ENCODE measurements at regions not wholly inside any gene's neighbourhood (a gene's known extent, or its start where the extent isn't known, plus 50 kb on each side); places are given as distances from the start of the nearest gene placed in this dataset.

DNA sequence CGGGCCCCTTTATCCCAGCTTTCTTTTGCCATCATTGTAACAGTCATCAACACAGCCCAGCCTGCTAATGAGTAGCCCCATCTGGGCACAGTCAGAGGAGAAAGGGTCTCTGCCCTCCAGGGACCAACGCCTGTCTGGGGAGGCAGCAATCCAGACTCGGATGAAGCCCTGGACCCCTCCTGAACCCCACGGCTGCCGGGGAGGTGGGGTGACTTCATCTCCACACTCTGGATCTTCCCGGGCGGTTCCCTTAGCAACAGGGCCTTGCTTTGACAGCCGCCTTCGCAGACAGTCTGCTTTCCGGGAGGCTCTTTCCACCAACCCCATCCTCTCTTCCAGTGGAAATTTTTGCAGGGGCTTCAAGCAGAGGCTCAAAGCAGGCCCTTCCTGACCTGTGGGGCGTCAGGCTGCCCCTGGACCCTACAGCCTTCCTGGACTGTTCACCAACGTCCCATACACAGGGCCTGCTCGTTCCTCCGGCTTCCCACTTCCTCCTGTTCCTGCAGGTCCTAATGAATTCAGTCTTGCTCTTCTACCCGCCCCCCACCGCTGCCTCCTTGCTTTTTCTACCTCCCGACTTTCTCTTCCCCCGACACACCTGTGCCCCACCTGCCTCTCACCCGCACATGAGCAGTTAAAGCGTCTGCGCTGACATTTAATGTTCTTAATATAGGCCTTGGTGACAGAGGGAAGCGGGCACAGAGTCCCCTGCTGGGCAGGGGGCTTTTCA lies 161.7 kb upstream of the MVB12B start:
- Histone ChIP-seq H3K4me1 (ENCODE audit: insufficient read depth, poor library complexity, severe bottlenecking) (no peaks in the 10 kb centered on the region), H3K27ac (ENCODE audit: poor library complexity, severe bottlenecking) (no peak overlapping the region), H3K9me3 (ENCODE audit: severe bottlenecking) (no peaks in the 10 kb centered on the region), H3K4me3 (ENCODE audit: severe bottlenecking) (no peak overlapping the region), H3K36me3 (ENCODE audit: low read depth) (no peaks in the 10 kb centered on the region), H3K27me3 (ENCODE audit: insufficient read depth, poor library complexity, severe bottlenecking) (peaks cover 9% of the 10 kb centered on the region)
- ATAC-seq (ENCODE audit: low read depth) (no peak), DNase-seq (ENCODE audit: low spot score) (no peak)
- TF ChIP-seq, protein P1, sequence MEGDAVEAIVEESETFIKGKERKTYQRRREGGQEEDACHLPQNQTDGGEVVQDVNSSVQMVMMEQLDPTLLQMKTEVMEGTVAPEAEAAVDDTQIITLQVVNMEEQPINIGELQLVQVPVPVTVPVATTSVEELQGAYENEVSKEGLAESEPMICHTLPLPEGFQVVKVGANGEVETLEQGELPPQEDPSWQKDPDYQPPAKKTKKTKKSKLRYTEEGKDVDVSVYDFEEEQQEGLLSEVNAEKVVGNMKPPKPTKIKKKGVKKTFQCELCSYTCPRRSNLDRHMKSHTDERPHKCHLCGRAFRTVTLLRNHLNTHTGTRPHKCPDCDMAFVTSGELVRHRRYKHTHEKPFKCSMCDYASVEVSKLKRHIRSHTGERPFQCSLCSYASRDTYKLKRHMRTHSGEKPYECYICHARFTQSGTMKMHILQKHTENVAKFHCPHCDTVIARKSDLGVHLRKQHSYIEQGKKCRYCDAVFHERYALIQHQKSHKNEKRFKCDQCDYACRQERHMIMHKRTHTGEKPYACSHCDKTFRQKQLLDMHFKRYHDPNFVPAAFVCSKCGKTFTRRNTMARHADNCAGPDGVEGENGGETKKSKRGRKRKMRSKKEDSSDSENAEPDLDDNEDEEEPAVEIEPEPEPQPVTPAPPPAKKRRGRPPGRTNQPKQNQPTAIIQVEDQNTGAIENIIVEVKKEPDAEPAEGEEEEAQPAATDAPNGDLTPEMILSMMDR (IDR thresholded peaks at IDR 0.05; ENCODE audit: poor library complexity, severe bottlenecking): no peak

DNA sequence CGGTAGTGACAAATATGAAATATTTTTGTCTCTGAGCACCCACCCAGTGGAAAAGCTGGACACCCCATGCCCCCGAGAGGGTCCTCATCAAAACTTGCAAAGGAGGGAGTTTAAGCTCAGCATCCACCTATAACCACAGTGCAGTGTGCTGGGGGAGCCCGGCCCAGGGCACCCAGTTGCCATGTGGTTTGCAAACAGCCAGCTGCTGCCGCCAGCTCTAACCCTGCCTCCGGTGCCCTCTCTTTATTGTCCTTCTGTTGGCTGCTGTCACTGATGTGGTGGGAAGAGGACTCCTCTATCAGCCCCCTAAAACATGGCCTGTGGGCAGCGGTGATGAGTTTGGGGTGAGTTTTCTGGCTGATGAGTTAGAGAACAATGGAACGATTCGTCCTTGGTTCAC lies 160.9 kb upstream of the MVB12B start:
- Histone ChIP-seq H3K27me3 (ENCODE audit: insufficient read depth, poor library complexity, severe bottlenecking) (peaks cover 9% of the 10 kb centered on the region), H3K36me3 (ENCODE audit: low read depth) (no peaks in the 10 kb centered on the region), H3K9me3 (ENCODE audit: severe bottlenecking) (no peaks in the 10 kb centered on the region), H3K27ac (ENCODE audit: poor library complexity, severe bottlenecking) (no peak overlapping the region), H3K4me1 (ENCODE audit: insufficient read depth, poor library complexity, severe bottlenecking) (no peaks in the 10 kb centered on the region), H3K4me3 (ENCODE audit: severe bottlenecking) (no peak overlapping the region)
- ATAC-seq (ENCODE audit: low read depth) (no peak), DNase-seq (ENCODE audit: low spot score) (no peak)
- TF ChIP-seq, protein P1 (IDR thresholded peaks at IDR 0.05; ENCODE audit: poor library complexity, severe bottlenecking): no peak

GRCh38 chr9:126166291-126166690 lies 160.3 kb upstream of the MVB12B start:
- ATAC-seq (ENCODE audit: low read depth) (no peak), DNase-seq (ENCODE audit: low spot score) (no peak)
- no peaks in the 10 kb centered on the region for H3K4me1 ChIP-seq (ENCODE audit: insufficient read depth, poor library complexity, severe bottlenecking)
- TF ChIP-seq, protein P1 (IDR thresholded peaks at IDR 0.05; ENCODE audit: poor library complexity, severe bottlenecking): no peak
- peaks cover 9% of the 10 kb centered on the region for H3K27me3 ChIP-seq (ENCODE audit: insufficient read depth, poor library complexity, severe bottlenecking)
- H3K9me3 ChIP-seq (ENCODE audit: severe bottlenecking): no peaks in the 10 kb centered on the region
- H3K36me3 ChIP-seq (ENCODE audit: low read depth): no peaks in the 10 kb centered on the region
- H3K4me3 ChIP-seq (ENCODE audit: severe bottlenecking): no peak overlapping the region
- no peak overlapping the region for H3K27ac ChIP-seq (ENCODE audit: poor library complexity, severe bottlenecking)

DNA sequence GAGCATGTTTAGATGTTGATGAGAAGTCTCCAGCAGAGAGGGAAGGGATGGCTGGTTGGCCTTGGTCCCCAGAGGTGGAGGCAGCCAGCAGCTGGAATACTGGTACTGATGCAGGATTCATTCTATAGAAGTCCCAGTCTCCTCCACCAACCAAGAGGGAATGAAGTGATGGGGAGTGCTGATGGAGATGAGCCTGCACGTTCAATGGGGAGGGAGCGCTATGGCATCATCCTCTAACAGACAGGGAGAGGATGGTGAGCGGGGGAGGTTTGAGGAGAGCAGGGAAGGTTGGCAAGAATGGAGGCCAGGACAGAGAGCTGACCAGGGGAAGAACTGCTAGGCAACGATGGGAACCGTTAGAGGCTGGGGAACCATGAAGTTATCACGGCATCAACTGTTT lies 159.8 kb upstream of the MVB12B start:
- no peak for DNase-seq (ENCODE audit: low spot score)
- no peaks in the 10 kb centered on the region for H3K4me1 ChIP-seq (ENCODE audit: insufficient read depth, poor library complexity, severe bottlenecking)
- TF ChIP-seq, protein P1 (IDR thresholded peaks at IDR 0.05; ENCODE audit: poor library complexity, severe bottlenecking): no peak
- ATAC-seq (ENCODE audit: low read depth): no peak
- H3K36me3 ChIP-seq (ENCODE audit: low read depth): no peaks in the 10 kb centered on the region
- H3K27me3 ChIP-seq (ENCODE audit: insufficient read depth, poor library complexity, severe bottlenecking): peaks cover 9% of the 10 kb centered on the region
- H3K9me3 ChIP-seq (ENCODE audit: severe bottlenecking): no peaks in the 10 kb centered on the region
- no peak overlapping the region for H3K27ac ChIP-seq (ENCODE audit: poor library complexity, severe bottlenecking)
- H3K4me3 ChIP-seq (ENCODE audit: severe bottlenecking): no peak overlapping the region

DNA sequence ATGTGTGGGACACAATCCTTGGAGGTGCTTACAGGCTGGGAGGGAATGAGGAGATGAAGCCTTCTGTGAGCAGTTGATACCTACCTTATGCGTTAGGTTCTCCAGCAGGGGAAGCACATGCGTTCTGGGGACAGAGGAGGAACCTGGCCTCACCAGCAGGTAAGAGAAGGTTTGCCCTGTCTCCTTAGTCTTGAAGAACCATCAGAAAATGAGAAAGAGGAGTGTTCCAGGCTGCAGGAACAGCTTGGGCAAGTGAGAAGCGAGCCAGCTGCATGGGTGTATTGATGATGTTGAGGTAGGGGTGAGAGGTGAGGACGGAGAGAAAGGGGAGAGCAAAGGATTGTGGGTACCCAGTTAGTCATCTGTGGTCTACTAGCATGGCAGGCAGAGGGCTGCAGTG lies 156.9 kb upstream of the MVB12B start:
- no peak for DNase-seq (ENCODE audit: low spot score)
- no peak for ATAC-seq (ENCODE audit: low read depth)
- Histone ChIP-seq H3K27me3 (ENCODE audit: insufficient read depth, poor library complexity, severe bottlenecking) (peaks cover 9% of the 10 kb centered on the region), H3K27ac (ENCODE audit: poor library complexity, severe bottlenecking) (no peak overlapping the region), H3K4me1 (ENCODE audit: insufficient read depth, poor library complexity, severe bottlenecking) (no peaks in the 10 kb centered on the region), H3K36me3 (ENCODE audit: low read depth) (no peaks in the 10 kb centered on the region), H3K9me3 (ENCODE audit: severe bottlenecking) (no peaks in the 10 kb centered on the region), H3K4me3 (ENCODE audit: severe bottlenecking) (no peak overlapping the region)
- TF ChIP-seq, protein P1 (IDR thresholded peaks at IDR 0.05; ENCODE audit: poor library complexity, severe bottlenecking): no peak
